ENCODE measurements at regions not wholly inside any gene's neighbourhood (a gene's known extent, or its start where the extent isn't known, plus 50 kb on each side); places are given as distances from the start of the nearest gene placed in this dataset.

DNA sequence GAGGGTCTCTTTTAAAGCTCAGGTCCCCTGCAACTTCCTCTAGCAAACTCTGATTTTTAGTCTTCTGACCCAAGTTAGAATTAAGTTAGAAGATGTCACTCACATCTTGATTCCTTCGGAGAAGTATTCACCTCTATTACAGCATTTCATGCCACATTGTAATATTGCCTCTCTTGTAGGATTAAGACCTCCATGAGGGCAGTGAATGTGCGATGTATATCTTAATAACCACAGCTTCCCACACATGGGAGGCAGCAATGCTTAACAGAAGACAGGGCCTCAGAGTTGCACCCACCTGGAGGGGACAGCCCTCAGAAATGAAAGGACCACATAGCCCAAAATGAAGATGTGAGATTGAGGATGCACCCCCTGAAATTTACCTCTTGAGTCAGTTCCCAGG, 270.3 kb downstream of the HTR7 start:
- TF ChIP-seq, protein P1, sequence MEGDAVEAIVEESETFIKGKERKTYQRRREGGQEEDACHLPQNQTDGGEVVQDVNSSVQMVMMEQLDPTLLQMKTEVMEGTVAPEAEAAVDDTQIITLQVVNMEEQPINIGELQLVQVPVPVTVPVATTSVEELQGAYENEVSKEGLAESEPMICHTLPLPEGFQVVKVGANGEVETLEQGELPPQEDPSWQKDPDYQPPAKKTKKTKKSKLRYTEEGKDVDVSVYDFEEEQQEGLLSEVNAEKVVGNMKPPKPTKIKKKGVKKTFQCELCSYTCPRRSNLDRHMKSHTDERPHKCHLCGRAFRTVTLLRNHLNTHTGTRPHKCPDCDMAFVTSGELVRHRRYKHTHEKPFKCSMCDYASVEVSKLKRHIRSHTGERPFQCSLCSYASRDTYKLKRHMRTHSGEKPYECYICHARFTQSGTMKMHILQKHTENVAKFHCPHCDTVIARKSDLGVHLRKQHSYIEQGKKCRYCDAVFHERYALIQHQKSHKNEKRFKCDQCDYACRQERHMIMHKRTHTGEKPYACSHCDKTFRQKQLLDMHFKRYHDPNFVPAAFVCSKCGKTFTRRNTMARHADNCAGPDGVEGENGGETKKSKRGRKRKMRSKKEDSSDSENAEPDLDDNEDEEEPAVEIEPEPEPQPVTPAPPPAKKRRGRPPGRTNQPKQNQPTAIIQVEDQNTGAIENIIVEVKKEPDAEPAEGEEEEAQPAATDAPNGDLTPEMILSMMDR (conservative IDR thresholded peaks at IDR 0.05; ENCODE audit: low read length) = no peak
- TF ChIP-seq EZH2phosphoT487 (IDR thresholded peaks at IDR 0.05; ENCODE audit: borderline replicate concordance, low read depth, low read length) = no peak

Measured in OCI-LY7 (cell line).